ENCODE measurements at regions not wholly inside any gene's neighbourhood (a gene's known extent, or its start where the extent isn't known, plus 50 kb on each side); places are given as distances from the start of the nearest gene placed in this dataset.

DNA sequence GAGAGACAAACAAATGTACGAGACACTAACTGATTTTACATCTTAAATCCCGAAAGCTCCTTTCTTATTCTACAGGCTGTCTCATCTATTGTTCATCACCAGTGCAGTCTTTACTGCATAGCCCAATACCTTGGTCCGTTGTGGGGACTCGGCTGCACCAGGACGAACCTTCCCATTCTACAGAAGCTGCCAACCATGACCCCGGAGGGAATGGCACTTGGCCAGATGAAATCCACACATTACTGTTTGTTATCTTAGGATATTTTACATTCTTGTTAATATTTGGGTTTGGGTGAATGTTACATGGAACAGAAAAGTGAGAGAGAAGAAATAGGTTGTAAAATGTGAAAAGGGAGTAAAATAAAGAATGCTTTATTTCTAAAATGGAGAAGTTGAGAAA is 195.1 kb downstream of the RFC3 start:
- Histone ChIP-seq H3K27me3 (ENCODE audit: control insufficient read depth in 1 of 2, insufficient read depth in 2 of 2, low read length in 2 of 2) (no peaks in the 10 kb centered on the region), H3K4me3 (ENCODE audit: low read depth in 1 of 2, low read length in 2 of 2) (no peak overlapping the region), H3K4me1 (ENCODE audit: control insufficient read depth in 1 of 2, insufficient read depth in 2 of 2, low read length in 2 of 2) (no peaks in the 10 kb centered on the region)

DNA sequence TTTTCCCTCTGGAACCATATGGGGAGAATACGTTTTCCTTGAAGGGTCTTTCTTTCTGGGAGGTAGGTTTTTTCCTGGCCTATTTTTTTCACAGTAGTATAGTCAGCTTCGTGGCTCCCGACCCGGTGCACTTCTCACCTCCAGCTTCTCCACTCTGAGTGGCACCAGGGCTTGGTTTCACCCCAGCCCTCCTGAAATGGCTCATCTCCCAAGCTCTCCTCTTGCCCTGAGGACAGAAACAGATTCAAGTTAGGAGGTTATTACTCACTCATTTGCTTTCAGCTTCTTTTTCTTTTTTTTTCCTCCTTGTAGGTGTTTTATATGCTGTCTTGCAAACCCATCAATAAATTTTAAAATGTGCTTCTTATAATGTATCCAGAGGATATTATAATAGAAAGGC is 199.3 kb downstream of the RFC3 start:
- Histone ChIP-seq H3K9me3 (ENCODE audit: control insufficient read depth in 1 of 2, low read length in 2 of 2) (peaks cover 5 to 7% of the 10 kb centered on the region in 2 donors), H3K27ac (ENCODE audit: low read depth, low read length) (no peak overlapping the region), H3K9ac (ENCODE audit: low read depth in 1 of 2, low read length in 2 of 2) (no peak overlapping the region), H3K36me3 (ENCODE audit: control insufficient read depth in 1 of 2, insufficient read depth in 2 of 2, low read length in 2 of 2) (no peaks in the 10 kb centered on the region), H3K4me3 (ENCODE audit: low read depth in 1 of 2, low read length in 2 of 2) (no peak overlapping the region), H3K4me1 (ENCODE audit: control insufficient read depth in 1 of 2, insufficient read depth in 2 of 2, low read length in 2 of 2) (no peaks in the 10 kb centered on the region), H3K27me3 (ENCODE audit: control insufficient read depth in 1 of 2, insufficient read depth in 2 of 2, low read length in 2 of 2) (no peaks in the 10 kb centered on the region)

More for the DNA sequence above, 195.1 kb downstream of the RFC3 start:
- no peaks in the 10 kb centered on the region for H3K9me3 ChIP-seq (ENCODE audit: control insufficient read depth in 1 of 2, low read length in 2 of 2)
- no peaks in the 10 kb centered on the region for H3K36me3 ChIP-seq (ENCODE audit: control insufficient read depth in 1 of 2, insufficient read depth in 2 of 2, low read length in 2 of 2)
- no peak overlapping the region for H3K27ac ChIP-seq (ENCODE audit: low read depth, low read length)
- no peak overlapping the region for H3K9ac ChIP-seq (ENCODE audit: low read depth in 1 of 2, low read length in 2 of 2)

DNA sequence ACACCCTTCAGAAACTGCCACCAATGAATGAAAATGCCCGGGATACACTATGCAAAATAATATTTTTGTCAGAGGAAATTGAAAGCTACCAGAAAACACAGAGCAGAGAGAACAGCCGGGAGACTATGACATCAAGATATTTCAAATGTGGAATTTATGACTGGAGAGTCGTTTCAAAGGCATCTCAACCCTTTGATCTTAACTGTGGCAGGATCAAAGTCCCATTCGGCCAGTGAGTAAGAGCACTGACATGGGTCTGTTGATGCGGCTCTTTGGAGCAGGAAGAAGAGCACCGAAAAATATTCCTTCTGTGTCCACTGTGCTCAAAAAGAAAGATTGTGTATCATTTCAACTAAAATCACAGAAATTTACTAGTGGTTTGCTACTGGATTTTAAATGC is 201.9 kb downstream of the RFC3 start:
- H3K4me3 ChIP-seq (ENCODE audit: low read depth in 1 of 2, low read length in 2 of 2): no peak overlapping the region
- H3K27me3 ChIP-seq (ENCODE audit: control insufficient read depth in 1 of 2, insufficient read depth in 2 of 2, low read length in 2 of 2): no peaks in the 10 kb centered on the region
- no peaks in the 10 kb centered on the region for H3K4me1 ChIP-seq (ENCODE audit: control insufficient read depth in 1 of 2, insufficient read depth in 2 of 2, low read length in 2 of 2)
- peaks cover 5 to 7% of the 10 kb centered on the region in 2 donors for H3K9me3 ChIP-seq (ENCODE audit: control insufficient read depth in 1 of 2, low read length in 2 of 2)
- no peak overlapping the region for H3K27ac ChIP-seq (ENCODE audit: low read depth, low read length)
- no peaks in the 10 kb centered on the region for H3K36me3 ChIP-seq (ENCODE audit: control insufficient read depth in 1 of 2, insufficient read depth in 2 of 2, low read length in 2 of 2)
- H3K9ac ChIP-seq (ENCODE audit: low read depth in 1 of 2, low read length in 2 of 2): no peak overlapping the region

DNA sequence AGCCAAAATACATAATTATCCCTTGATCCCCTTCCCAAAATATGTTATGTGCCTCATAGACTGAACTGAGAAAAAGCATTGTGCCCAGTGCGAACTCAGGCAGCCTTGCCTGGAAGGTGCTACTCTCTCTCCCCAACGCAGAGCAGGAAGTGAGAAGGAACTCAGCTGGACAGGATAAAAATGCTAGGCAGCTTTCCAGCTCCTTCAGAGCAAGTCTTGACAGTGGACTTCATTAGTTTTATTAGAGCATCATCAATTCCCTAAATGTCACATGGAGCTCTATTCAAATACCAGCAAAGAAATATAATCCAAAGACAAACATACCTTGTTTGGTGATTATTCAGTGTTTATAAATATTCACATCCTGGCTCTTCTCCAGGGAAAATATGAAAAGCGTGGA is 202.4 kb downstream of the RFC3 start:
- Histone ChIP-seq H3K36me3 (ENCODE audit: control insufficient read depth in 1 of 2, insufficient read depth in 2 of 2, low read length in 2 of 2) (no peaks in the 10 kb centered on the region), H3K9me3 (ENCODE audit: control insufficient read depth in 1 of 2, low read length in 2 of 2) (peaks cover 5 to 7% of the 10 kb centered on the region in 2 donors), H3K4me3 (ENCODE audit: low read depth in 1 of 2, low read length in 2 of 2) (no peak overlapping the region), H3K4me1 (ENCODE audit: control insufficient read depth in 1 of 2, insufficient read depth in 2 of 2, low read length in 2 of 2) (no peaks in the 10 kb centered on the region), H3K9ac (ENCODE audit: low read depth in 1 of 2, low read length in 2 of 2) (no peak overlapping the region), H3K27me3 (ENCODE audit: control insufficient read depth in 1 of 2, insufficient read depth in 2 of 2, low read length in 2 of 2) (no peaks in the 10 kb centered on the region), H3K27ac (ENCODE audit: low read depth, low read length) (no peak overlapping the region)

DNA sequence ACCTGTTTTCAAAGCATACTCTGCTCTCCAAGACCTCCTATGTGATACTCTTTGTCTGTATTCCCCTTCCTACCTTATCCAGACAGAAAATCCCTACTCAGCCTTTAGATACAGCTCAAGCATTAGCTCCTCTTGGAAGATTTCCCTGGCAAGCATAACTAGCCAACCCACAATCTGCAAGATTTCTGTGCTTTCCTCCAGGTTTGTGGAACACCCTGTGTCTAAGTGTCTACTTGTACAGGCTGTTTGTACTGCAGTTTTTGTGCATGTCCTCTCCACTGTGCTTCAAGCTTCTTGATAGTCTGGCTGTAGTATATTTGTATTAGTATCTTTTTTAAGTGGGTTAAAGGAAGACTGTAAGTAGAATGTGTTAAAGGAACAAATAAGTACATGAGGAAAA is 203.7 kb downstream of the RFC3 start:
- no peaks in the 10 kb centered on the region for H3K27me3 ChIP-seq (ENCODE audit: control insufficient read depth in 1 of 2, insufficient read depth in 2 of 2, low read length in 2 of 2)

DNA sequence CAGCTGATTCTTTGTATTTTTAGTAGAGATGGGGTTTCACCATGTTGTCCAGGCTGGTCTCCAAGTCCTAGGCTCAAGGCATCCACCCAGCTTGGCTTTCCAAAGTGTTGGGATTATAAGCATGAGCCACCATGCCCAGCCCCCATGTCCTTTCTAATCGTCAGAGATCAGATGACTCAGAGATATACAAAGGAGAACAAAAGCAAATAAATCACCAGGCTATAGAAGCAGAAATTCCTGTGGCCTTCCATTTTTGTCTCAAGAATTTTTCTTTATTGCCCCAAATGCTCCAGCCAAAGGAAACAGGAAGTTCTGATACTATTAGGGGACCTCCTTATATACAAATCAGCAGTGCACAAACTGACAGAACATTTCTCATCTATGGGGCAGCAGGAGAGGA is 207.8 kb downstream of the RFC3 start:
- Histone ChIP-seq H3K4me3 (ENCODE audit: low read depth in 1 of 2, low read length in 2 of 2) (no peak overlapping the region), H3K36me3 (ENCODE audit: control insufficient read depth in 1 of 2, insufficient read depth in 2 of 2, low read length in 2 of 2) (no peaks in the 10 kb centered on the region), H3K27ac (ENCODE audit: low read depth, low read length) (no peak overlapping the region), H3K27me3 (ENCODE audit: control insufficient read depth in 1 of 2, insufficient read depth in 2 of 2, low read length in 2 of 2) (no peaks in the 10 kb centered on the region), H3K4me1 (ENCODE audit: control insufficient read depth in 1 of 2, insufficient read depth in 2 of 2, low read length in 2 of 2) (no peaks in the 10 kb centered on the region), H3K9ac (ENCODE audit: low read depth in 1 of 2, low read length in 2 of 2) (no peak overlapping the region), H3K9me3 (ENCODE audit: control insufficient read depth in 1 of 2, low read length in 2 of 2) (peaks cover 5 to 7% of the 10 kb centered on the region in 2 donors)

More for the DNA sequence above, 203.7 kb downstream of the RFC3 start:
- Histone ChIP-seq H3K9me3 (ENCODE audit: control insufficient read depth in 1 of 2, low read length in 2 of 2) (peaks cover 5 to 7% of the 10 kb centered on the region in 2 donors), H3K36me3 (ENCODE audit: control insufficient read depth in 1 of 2, insufficient read depth in 2 of 2, low read length in 2 of 2) (no peaks in the 10 kb centered on the region), H3K9ac (ENCODE audit: low read depth in 1 of 2, low read length in 2 of 2) (no peak overlapping the region), H3K4me1 (ENCODE audit: control insufficient read depth in 1 of 2, insufficient read depth in 2 of 2, low read length in 2 of 2) (no peaks in the 10 kb centered on the region), H3K27ac (ENCODE audit: low read depth, low read length) (no peak overlapping the region), H3K4me3 (ENCODE audit: low read depth in 1 of 2, low read length in 2 of 2) (no peak overlapping the region)

DNA sequence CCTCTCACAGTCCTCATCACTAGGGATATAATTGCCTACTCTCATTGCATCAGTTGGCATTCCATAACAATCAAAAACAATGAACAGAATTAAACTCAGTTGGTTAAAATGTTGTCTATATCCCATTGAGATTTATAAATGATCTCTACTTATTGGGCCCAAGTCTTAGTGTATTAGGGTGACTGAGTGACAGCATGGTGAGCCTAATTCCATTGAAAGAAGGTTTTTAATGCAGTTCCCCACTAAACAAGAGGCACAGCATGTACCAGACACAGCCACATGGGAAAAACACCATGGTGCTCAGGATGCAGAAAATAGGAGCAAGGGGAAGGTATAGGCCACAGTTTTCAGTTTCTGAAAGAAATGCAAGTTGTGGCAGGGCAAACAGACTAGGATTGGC is 208.4 kb downstream of the RFC3 start:
- Histone ChIP-seq H3K27ac (ENCODE audit: low read depth, low read length) (no peak overlapping the region), H3K27me3 (ENCODE audit: control insufficient read depth in 1 of 2, insufficient read depth in 2 of 2, low read length in 2 of 2) (no peaks in the 10 kb centered on the region), H3K4me1 (ENCODE audit: control insufficient read depth in 1 of 2, insufficient read depth in 2 of 2, low read length in 2 of 2) (no peaks in the 10 kb centered on the region), H3K9me3 (ENCODE audit: control insufficient read depth in 1 of 2, low read length in 2 of 2) (peaks cover 5 to 7% of the 10 kb centered on the region in 2 donors), H3K9ac (ENCODE audit: low read depth in 1 of 2, low read length in 2 of 2) (no peak overlapping the region), H3K36me3 (ENCODE audit: control insufficient read depth in 1 of 2, insufficient read depth in 2 of 2, low read length in 2 of 2) (no peaks in the 10 kb centered on the region), H3K4me3 (ENCODE audit: low read depth in 1 of 2, low read length in 2 of 2) (no peak overlapping the region)

DNA sequence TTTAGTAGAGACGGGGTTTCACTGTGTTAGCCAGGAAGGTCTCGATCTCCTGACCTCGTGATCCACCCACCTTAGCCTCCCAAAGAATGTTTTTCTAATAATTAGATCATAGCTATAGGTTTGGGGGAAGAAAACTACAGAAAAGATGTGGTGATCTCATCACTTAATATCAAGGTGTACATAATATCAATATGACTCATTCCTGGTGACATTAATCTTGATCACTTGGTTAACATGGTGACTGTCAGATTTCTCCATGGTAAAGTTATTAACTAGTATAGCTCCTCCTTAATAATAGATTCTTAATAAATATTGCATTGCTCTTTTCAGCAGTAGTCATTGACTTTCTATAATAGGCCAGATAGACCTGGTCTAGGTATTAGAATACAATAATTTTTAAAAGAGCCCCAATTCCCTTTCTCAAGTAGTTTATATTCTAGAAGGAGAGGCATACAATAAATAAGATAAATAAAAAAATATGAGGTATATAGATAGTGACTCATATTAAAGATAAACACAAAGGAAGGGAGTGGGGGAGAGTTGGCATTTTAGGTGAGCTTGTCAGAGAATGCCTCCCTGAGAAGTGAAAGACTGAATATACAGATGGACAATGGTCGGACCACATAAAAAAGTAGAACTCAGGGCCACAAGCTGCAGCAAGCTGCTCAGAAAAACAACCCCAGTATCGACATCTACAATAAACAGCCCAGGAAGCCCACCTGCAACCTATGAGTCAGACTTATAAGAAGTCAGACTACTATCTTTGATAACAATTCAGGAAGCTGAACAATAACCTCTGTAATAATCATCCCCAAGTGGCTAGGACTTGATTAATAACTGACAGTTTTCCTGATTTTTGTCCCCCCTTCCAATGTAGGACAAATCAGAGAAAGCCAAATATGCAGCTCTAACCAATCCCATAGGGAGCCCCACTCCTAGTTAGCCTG is 210.8 kb downstream of the RFC3 start:
- Histone ChIP-seq H3K4me1 (ENCODE audit: control insufficient read depth in 1 of 2, insufficient read depth in 2 of 2, low read length in 2 of 2) (no peaks in the 10 kb centered on the region), H3K27ac (ENCODE audit: low read depth, low read length) (no peak overlapping the region), H3K27me3 (ENCODE audit: control insufficient read depth in 1 of 2, insufficient read depth in 2 of 2, low read length in 2 of 2) (no peaks in the 10 kb centered on the region), H3K9ac (ENCODE audit: low read depth in 1 of 2, low read length in 2 of 2) (no peak overlapping the region), H3K36me3 (ENCODE audit: control insufficient read depth in 1 of 2, insufficient read depth in 2 of 2, low read length in 2 of 2) (no peaks in the 10 kb centered on the region), H3K9me3 (ENCODE audit: control insufficient read depth in 1 of 2, low read length in 2 of 2) (no peaks in the 10 kb centered on the region), H3K4me3 (ENCODE audit: low read depth in 1 of 2, low read length in 2 of 2) (no peak overlapping the region)

DNA sequence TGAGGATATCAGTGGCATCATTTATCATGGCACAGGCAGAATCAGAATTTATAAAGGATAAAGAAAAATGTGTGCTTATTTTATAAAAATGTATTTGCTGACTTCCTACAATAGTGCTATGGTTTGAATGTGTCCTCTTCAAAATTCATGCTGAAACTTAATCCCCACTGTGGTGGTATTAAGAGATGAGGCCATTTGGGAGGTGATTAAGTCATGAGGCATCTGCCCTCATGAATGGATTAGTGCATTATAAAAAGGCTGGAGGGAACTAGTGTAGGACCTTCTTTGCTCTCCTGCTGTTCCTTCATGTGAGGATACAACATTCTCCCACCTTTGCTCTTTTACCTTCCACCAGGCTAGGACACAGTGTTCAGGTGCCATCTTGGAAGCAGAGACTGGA is 212.8 kb downstream of the RFC3 start:
- no peak overlapping the region for H3K4me3 ChIP-seq (ENCODE audit: low read depth in 1 of 2, low read length in 2 of 2)
- H3K27me3 ChIP-seq (ENCODE audit: control insufficient read depth in 1 of 2, insufficient read depth in 2 of 2, low read length in 2 of 2): no peaks in the 10 kb centered on the region
- no peaks in the 10 kb centered on the region for H3K9me3 ChIP-seq (ENCODE audit: control insufficient read depth in 1 of 2, low read length in 2 of 2)
- H3K36me3 ChIP-seq (ENCODE audit: control insufficient read depth in 1 of 2, insufficient read depth in 2 of 2, low read length in 2 of 2): no peaks in the 10 kb centered on the region
- H3K4me1 ChIP-seq (ENCODE audit: control insufficient read depth in 1 of 2, insufficient read depth in 2 of 2, low read length in 2 of 2): no peaks in the 10 kb centered on the region
- no peak overlapping the region for H3K27ac ChIP-seq (ENCODE audit: low read depth, low read length)
- H3K9ac ChIP-seq (ENCODE audit: low read depth in 1 of 2, low read length in 2 of 2): no peak overlapping the region

DNA sequence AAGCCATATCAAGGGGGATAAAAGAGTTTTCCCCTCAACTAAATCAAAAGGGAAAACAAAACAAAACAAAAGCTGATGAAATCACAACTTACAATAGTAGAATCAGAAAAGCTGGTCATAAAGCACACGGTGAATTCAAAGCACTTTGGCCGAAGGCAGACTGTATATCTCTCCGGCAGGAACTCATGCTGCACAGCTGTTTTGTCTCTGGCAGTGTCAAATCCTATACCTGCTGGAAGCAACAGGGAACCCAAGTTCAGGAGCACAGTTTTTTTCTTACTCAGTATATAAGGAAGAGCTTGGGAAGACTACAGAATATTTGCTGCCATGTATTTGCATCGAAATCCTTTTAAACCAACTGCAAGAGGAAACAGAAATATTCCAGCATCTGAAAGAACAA is 213.7 kb downstream of the RFC3 start:
- Histone ChIP-seq H3K9ac (ENCODE audit: low read depth in 1 of 2, low read length in 2 of 2) (no peak overlapping the region), H3K27ac (ENCODE audit: low read depth, low read length) (no peak overlapping the region), H3K36me3 (ENCODE audit: control insufficient read depth in 1 of 2, insufficient read depth in 2 of 2, low read length in 2 of 2) (no peaks in the 10 kb centered on the region), H3K27me3 (ENCODE audit: control insufficient read depth in 1 of 2, insufficient read depth in 2 of 2, low read length in 2 of 2) (no peaks in the 10 kb centered on the region), H3K9me3 (ENCODE audit: control insufficient read depth in 1 of 2, low read length in 2 of 2) (no peaks in the 10 kb centered on the region), H3K4me1 (ENCODE audit: control insufficient read depth in 1 of 2, insufficient read depth in 2 of 2, low read length in 2 of 2) (no peaks in the 10 kb centered on the region), H3K4me3 (ENCODE audit: low read depth in 1 of 2, low read length in 2 of 2) (no peak overlapping the region)

Measured in duodenal mucosa (tissue), 2 donors.